GM20000 (cell line): ENCODE measurements at regions not wholly inside any gene's neighbourhood (a gene's known extent, or its start where the extent isn't known, plus 50 kb on each side); places are given as distances from the start of the nearest gene placed in this dataset.

ENCODE experiments used
- DNase-seq: peaks from one replicate; pipeline ENCODE4 v3.0.0; 2012; ENCODE audit warnings: low spot score
- TF ChIP-seq, protein P1 (sequence below): IDR thresholded peaks from 2 replicates; pipeline ENCODE4 v1.5.1; 2012; ENCODE audit warnings: mild to moderate bottlenecking, control low read depth; ENCODE audit errors: extremely low read depth, missing control alignments

DNA sequence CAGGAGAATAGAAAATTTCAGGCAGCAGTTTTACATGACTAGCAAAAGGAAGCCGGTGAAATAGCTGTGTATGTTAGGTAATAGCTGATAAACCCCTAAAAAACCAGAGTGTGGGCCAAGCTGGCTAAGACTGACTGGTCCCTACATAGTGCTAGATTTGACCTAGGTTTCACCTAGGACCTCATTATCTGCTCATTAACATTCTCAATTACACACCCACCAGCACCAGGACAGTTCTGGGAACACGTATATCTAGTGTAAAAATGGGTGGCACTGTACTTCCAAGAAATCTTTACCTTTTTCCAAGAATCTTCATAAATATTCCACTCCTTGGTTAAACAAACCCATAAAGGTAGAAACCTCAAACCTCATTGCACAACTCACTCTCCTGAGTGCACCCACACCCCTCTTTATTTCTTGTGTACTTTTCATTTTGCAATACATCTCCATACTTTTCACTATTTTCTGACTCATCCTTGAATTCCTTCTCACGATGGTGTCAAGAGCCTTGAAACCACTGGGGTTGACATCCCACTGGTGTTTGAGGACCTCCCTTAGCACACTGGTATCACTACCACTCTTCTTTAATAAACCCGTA is 262.7 kb upstream of the KCNJ16 start:
- TF ChIP-seq, protein P1, sequence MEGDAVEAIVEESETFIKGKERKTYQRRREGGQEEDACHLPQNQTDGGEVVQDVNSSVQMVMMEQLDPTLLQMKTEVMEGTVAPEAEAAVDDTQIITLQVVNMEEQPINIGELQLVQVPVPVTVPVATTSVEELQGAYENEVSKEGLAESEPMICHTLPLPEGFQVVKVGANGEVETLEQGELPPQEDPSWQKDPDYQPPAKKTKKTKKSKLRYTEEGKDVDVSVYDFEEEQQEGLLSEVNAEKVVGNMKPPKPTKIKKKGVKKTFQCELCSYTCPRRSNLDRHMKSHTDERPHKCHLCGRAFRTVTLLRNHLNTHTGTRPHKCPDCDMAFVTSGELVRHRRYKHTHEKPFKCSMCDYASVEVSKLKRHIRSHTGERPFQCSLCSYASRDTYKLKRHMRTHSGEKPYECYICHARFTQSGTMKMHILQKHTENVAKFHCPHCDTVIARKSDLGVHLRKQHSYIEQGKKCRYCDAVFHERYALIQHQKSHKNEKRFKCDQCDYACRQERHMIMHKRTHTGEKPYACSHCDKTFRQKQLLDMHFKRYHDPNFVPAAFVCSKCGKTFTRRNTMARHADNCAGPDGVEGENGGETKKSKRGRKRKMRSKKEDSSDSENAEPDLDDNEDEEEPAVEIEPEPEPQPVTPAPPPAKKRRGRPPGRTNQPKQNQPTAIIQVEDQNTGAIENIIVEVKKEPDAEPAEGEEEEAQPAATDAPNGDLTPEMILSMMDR = no peak
- no peak for DNase-seq

DNA sequence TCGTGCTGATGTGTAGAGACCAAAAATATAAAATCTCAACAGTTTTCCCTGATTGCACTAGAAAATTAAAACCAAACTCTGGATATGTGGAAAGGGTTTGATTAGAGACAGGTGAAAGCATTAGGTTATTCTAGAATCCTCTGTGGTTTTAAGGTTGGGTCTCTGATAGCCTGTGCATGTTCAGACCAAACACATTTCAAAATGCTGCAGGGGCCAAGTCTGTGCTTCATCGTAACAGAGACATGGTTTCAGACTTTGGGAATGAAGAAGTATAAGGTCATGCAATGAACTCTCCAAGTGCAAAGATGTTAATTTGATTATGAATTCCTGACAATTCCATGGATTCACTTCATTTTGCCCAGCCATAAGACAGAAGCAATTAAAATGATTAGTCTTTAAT is 261.0 kb upstream of the KCNJ16 start:
- no peak for DNase-seq
- TF ChIP-seq, protein P1 = no peak

DNA sequence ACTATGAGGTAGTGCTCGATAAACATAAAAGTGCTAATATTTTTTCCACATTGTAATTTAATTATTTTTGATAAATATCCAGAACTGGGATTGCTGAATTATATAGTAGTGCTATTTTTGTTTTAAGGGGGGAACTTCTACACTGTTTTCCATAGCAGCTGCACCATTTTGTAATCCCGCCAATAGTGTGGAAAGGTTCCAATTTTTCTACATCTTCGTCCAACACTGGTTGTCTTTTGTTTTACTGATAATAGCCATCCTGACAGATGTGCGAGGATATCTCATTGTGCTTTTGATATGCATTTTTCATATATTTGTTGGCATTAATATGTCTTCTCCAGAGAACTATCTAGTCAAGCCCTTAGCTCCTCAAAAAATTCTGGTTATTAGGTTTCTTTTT is 259.6 kb upstream of the KCNJ16 start:
- no peak for DNase-seq
- TF ChIP-seq, protein P1 = no peak

DNA sequence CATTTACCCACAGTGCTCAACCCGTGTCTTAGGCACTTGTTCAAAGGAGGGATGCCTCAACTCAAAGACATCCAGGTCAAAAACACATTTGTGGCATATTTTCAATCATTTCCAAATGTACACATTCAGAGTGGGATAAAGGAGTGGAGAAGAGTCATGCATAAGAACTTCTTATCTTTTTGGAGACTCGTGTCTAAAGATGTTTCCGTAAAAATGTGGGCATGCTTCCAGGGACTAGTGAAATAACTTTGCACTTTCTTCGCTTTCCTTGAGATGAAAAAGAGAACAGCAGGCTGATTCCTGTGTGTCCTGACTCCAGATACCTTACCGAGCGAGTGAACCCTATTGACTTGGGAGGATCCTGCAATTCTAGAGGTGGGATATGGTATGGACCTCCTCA is 256.6 kb upstream of the KCNJ16 start:
- DNase-seq = no peak

DNA sequence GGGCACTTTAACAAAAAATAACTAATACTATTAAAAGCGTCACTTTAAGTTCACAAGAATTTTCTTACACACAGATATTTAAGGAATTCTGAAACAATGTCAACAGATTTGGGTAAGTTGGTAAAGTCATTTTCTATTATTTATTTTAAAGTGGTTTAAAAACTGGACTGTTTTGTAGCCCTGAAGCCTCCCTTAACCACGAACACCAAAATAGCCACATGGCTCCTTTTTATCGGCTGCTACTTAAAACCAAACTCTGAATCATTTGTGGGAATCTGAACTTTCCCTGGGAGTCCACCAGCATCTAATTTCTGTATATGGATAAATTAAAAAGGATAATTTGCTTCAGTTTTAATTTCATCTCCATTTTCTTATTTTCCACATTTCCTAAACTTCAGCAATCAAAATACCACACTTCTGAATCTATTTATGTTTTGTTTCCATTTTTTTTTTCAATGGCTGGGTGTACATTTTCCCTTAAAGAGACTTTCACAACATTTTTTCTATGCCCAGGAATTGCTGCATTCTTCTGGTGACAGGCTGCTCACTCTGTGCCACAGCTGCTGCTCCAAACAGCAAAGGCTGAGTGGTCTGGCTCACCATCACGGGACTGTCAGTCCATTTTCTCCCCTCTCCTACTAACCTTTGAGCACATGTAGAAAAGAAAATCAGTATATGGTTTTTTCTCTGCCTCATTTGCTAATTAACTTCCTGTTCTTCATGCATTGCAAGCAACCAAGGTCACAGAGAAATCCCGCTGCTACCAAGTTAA is 255.5 kb upstream of the KCNJ16 start:
- DNase-seq = no peak
- TF ChIP-seq, protein P1 = no peak

More for the DNA sequence above, 256.6 kb upstream of the KCNJ16 start:
- TF ChIP-seq, protein P1 = no peak

DNA sequence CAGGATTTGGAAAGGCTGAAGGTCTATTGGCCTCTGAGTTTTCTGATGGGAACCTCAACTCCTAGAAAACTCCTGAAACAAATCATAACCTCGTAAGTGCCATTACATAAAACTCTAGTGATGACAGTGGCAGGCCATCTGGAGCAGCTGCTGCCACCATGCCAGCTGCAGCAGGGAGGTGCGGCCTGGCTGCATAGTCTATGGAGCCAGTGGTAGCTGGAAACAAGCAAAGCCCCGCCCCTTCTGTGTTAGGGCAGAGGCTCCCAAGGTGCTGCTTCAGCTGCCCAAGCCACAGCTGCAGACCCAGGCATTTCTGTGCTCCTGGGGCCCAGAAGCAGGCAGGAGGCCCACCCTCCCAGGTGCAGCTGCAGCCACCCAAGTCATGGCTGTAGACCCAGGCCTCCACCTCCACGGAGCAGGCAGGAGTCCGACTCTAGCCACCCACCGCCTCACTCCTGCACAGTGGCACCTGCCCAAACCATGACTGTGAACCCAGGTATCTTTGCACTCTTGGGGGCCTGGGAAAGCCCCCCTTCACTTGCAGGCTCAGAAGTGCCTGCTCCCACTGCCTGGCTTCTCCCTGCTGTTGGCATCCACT is 254.1 kb upstream of the KCNJ16 start:
- no peak for DNase-seq
- TF ChIP-seq, protein P1 = no peak

DNA sequence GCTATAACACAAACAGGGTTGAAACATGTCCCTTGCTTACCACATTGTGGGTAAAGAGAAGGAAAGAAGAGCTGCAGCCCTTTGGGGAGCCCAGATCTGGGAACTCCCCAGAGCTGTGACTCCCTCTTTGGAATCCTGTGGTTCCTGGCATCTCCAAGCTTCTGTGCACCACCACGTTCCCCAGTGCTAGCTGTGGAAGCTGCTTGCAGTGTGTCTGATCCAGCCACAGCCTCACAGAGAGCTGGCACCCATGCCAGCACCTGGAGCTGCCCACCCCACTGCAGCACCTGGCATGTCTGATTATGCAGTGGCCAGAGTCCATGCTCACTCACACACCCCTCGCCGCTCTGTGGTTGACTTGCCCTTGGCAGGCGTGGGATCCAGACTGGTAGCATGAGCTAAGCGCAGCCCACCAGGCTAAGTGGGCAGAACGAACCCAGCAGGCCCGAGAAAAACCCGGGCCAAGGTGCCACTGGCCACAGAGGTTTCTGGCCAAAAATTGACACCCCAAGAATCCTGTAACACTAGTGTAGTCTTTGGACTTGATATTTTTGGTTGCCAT is 252.6 kb upstream of the KCNJ16 start:
- no peak for DNase-seq

More for the DNA sequence above, 252.6 kb upstream of the KCNJ16 start:
- TF ChIP-seq, protein P1 = no peak
